Stimulated activated naive CD8-positive, alpha-beta T cell treated with anti-CD3 and anti-CD28 coated beads, Interleukin-15, Interleukin-2, amounts not matched to agents 100 U/mL and 50 U/mL, for 24 hours (primary cell): ENCODE measurements at regions not wholly inside any gene's neighbourhood (a gene's known extent, or its start where the extent isn't known, plus 50 kb on each side); places are given as distances from the start of the nearest gene placed in this dataset.

ENCODE experiments used
- ATAC-seq: fragments of 150-1000 bp; cut with Tn5 transposase; one replicate; pipeline ENCODE4 v1.10.0; 2021
- DNase-seq: peaks from one replicate; pipeline ENCODE4 v3.0.0; 2021

GRCh38 chr2:126793885-126794613 lies 104.6 kb upstream of the TEX51 start:
- DNase-seq: no peak
- no peak for ATAC-seq

- ATAC-seq: no peak
These were observed 103.0 kb upstream of the TEX51 start for GRCh38 chr2:126795656-126796055.

GRCh38 chr2:126796931-126797621 lies 101.6 kb upstream of the TEX51 start:
- peak; percentile 7 for ATAC-seq
- no peak for DNase-seq

More at GRCh38 chr2:126795656-126796055, 103.0 kb upstream of the TEX51 start:
- no peak for DNase-seq

GRCh38 chr2:126797622-126798275 lies 100.9 kb upstream of the TEX51 start:
- ATAC-seq (no peak), DNase-seq (no peak)

GRCh38 chr2:126798276-126799140 lies 100.2 kb upstream of the TEX51 start:
- ATAC-seq: no peak
- DNase-seq: no peak

GRCh38 chr2:126799301-126799700 lies 99.4 kb upstream of the TEX51 start:
- no peak for DNase-seq
- no peak for ATAC-seq

GRCh38 chr2:126801473-126801872 lies 97.2 kb upstream of the TEX51 start:
- ATAC-seq: no peak
- no peak for DNase-seq

- DNase-seq: no peak
- ATAC-seq: no peak
These were observed 96.4 kb upstream of the TEX51 start for GRCh38 chr2:126802316-126802715.

- no peak for DNase-seq
These were observed 95.8 kb upstream of the TEX51 start for GRCh38 chr2:126802774-126803433.

GRCh38 chr2:126803434-126803775 lies 95.3 kb upstream of the TEX51 start:
- DNase-seq: no peak
- no peak for ATAC-seq

More at GRCh38 chr2:126802774-126803433, 95.8 kb upstream of the TEX51 start:
- peak; percentile 6 for ATAC-seq

- ATAC-seq: no peak
- DNase-seq: no peak
These were observed 94.3 kb upstream of the TEX51 start for GRCh38 chr2:126804347-126804746.

GRCh38 chr2:126808929-126809328 lies 89.8 kb upstream of the TEX51 start:
- ATAC-seq (no peak), DNase-seq (no peak)

GRCh38 chr2:126809340-126809739 lies 89.3 kb upstream of the TEX51 start:
- DNase-seq (no peak), ATAC-seq (no peak)

GRCh38 chr2:126810001-126810400 lies 88.7 kb upstream of the TEX51 start:
- no peak for DNase-seq
- no peak for ATAC-seq

GRCh38 chr2:126811101-126811500 lies 87.6 kb upstream of the TEX51 start:
- ATAC-seq (no peak), DNase-seq (no peak)

- DNase-seq (no peak), ATAC-seq (no peak)
These were observed 81.5 kb upstream of the TEX51 start for GRCh38 chr2:126817172-126817571.

- DNase-seq (no peak), ATAC-seq (no peak)
These were observed 76.6 kb upstream of the TEX51 start for GRCh38 chr2:126822115-126822514.

- ATAC-seq: no peak
These were observed 75.8 kb upstream of the TEX51 start for GRCh38 chr2:126822921-126823320.

GRCh38 chr2:126823951-126824350 lies 74.7 kb upstream of the TEX51 start:
- no peak for ATAC-seq
- no peak for DNase-seq

More at GRCh38 chr2:126822921-126823320, 75.8 kb upstream of the TEX51 start:
- no peak for DNase-seq

- ATAC-seq (no peak), DNase-seq (no peak)
These were observed 74.0 kb upstream of the TEX51 start for GRCh38 chr2:126824663-126825062.

GRCh38 chr2:126825316-126825715 lies 73.4 kb upstream of the TEX51 start:
- ATAC-seq: no peak
- no peak for DNase-seq

GRCh38 chr2:126826491-126826890 lies 72.2 kb upstream of the TEX51 start:
- no peak for DNase-seq
- ATAC-seq: no peak
